Naive thymus-derived CD4-positive, alpha-beta T cell (primary cell): ENCODE measurements at regions not wholly inside any gene's neighbourhood (a gene's known extent, or its start where the extent isn't known, plus 50 kb on each side); places are given as distances from the start of the nearest gene placed in this dataset.
"Not testable (repeated sequence)": the region's sequence is repeated elsewhere in the genome, so short reads cannot be mapped to it uniquely, and the experiment has no call there.

Experiments
- ATAC-seq: fragments of 150-1000 bp; cut with Tn5 transposase; 2 replicates; pipeline ENCODE4 v1.10.0; 2021; ENCODE audit warnings: mild to moderate bottlenecking, moderate library complexity
- CTCF ChIA-PET: fragments of 350-600 bp; sonication (Branson Sonifier 250); formaldehyde crosslinking; loops from one replicate; lab custom pipeline; 2021; ENCODE audit warnings: antibody characterized with exemption; lab: Charles Lee
- POLR2A ChIA-PET: fragments of 350-600 bp; sonication (Branson Sonifier 250); formaldehyde crosslinking; loops from one replicate; lab custom pipeline; 2021; ENCODE audit warnings: antibody characterized with exemption, inconsistent platforms; lab: Charles Lee
- DNase-seq, 9 donors: peaks; one replicate each; pipeline versions ENCODE4 v3.0.0 to v3.0.0-alpha.2; 2020 to 2022; ENCODE audit warnings: mixed read lengths in 1 of 9
- H3K27ac ChIP-seq: one replicate; pipeline ENCODE4 v1.7.0; 2013; ENCODE audit warnings: mild to moderate bottlenecking, low read depth, low read length, moderate library complexity
- H3K27me3 ChIP-seq, 2 donors: one replicate each; pipeline ENCODE4 v1.7.0; 2013; ENCODE audit warnings: low read length in 2 of 2, mild to moderate bottlenecking in 2 of 2, moderate library complexity in 2 of 2; ENCODE audit not compliant: control insufficient read depth in 2 of 2, insufficient read depth in 2 of 2
- H3K36me3 ChIP-seq, 3 experiments: 1 replicate in 2 of 3; 2 replicates in 1 of 3; pipeline ENCODE4 v1.7.0; 2013; ENCODE audit warnings: low read length in 3 of 3, mild to moderate bottlenecking in 3 of 3, moderate library complexity in 1 of 3; ENCODE audit not compliant: insufficient read depth in 3 of 3, control insufficient read depth in 2 of 3
- H3K4me1 ChIP-seq, 2 donors: one replicate each; pipeline ENCODE4 v1.7.0; 2013; ENCODE audit warnings: low read length in 2 of 2, mild to moderate bottlenecking in 2 of 2, moderate library complexity in 1 of 2; ENCODE audit not compliant: control insufficient read depth in 2 of 2, insufficient read depth in 2 of 2
- H3K4me3 ChIP-seq: 2 replicates; pipeline ENCODE4 v1.7.0; 2013; ENCODE audit warnings: mild to moderate bottlenecking, low read length
- H3K9me3 ChIP-seq, 3 experiments: 1 replicate in 2 of 3; 2 replicates in 1 of 3; pipeline ENCODE4 v1.7.0; 2013; ENCODE audit warnings: low read length in 3 of 3; ENCODE audit not compliant: control insufficient read depth in 2 of 3
- H3K27ac Mint-ChIP-seq, 9 donors: one replicate each; pipeline ENCODE4 v1.8.0; 2020 to 2022; ENCODE audit warnings: mixed read lengths in 9 of 9, mild to moderate bottlenecking in 8 of 9, moderate library complexity in 5 of 9, inconsistent platforms in 2 of 9
- H3K27me3 Mint-ChIP-seq, 5 donors: one replicate each; pipeline ENCODE4 v1.8.0; 2021 to 2022; ENCODE audit warnings: mixed read lengths in 5 of 5, mild to moderate bottlenecking in 1 of 5
- H3K36me3 Mint-ChIP-seq, 5 donors: one replicate each; pipeline ENCODE4 v1.8.0; 2020 to 2022; ENCODE audit warnings: mixed read lengths in 5 of 5, mild to moderate bottlenecking in 3 of 5, inconsistent platforms in 1 of 5
- H3K4me1 Mint-ChIP-seq, 7 donors: one replicate each; pipeline ENCODE4 v1.8.0; 2020 to 2022; ENCODE audit warnings: mixed read lengths in 7 of 7, mild to moderate bottlenecking in 3 of 7, inconsistent platforms in 1 of 7
- H3K4me3 Mint-ChIP-seq, 10 donors: one replicate each; pipeline ENCODE4 v1.8.0; 2020 to 2022; ENCODE audit warnings: mild to moderate bottlenecking in 10 of 10, mixed read lengths in 10 of 10, moderate library complexity in 6 of 10, inconsistent platforms in 2 of 10
- H3K9me3 Mint-ChIP-seq, 11 donors: one replicate each; pipeline ENCODE4 v1.8.0; 2020 to 2022; ENCODE audit warnings: mixed read lengths in 11 of 11, mild to moderate bottlenecking in 4 of 11, inconsistent platforms in 1 of 11, moderate library complexity in 1 of 11
- intact Hi-C, 2 donors: fragments of 100-400 bp; cut with micrococcal nuclease; formaldehyde crosslinking; loops; one replicate each; pipeline ENCODE4 v1.15.1; 2023

- no peak for DNase-seq
- CTCF ChIA-PET, result no interaction called here
- no peak overlapping the region for H3K4me3 ChIP-seq
- Mint-ChIP-seq H3K9me3 (peaks cover 0 to 28% (median 3%) of the 10 kb centered on the region in 11 donors), H3K36me3 (peaks cover 0 to 3% (median 0%) of the 10 kb centered on the region in 5 donors), H3K27ac (peak overlapping the region in 1 of 9 donors; percentile 10), H3K27me3 (no peaks in the 10 kb centered on the region), H3K4me3 (no peak overlapping the region), H3K4me1 (peaks cover 0 to 15% (median 0%) of the 10 kb centered on the region in 7 donors)
- no peaks in the 10 kb centered on the region for H3K9me3 ChIP-seq
- H3K27ac ChIP-seq, result no peak overlapping the region
- no peaks in the 10 kb centered on the region for H3K36me3 ChIP-seq
- no peak for ATAC-seq
- no peaks in the 10 kb centered on the region for H3K4me1 ChIP-seq
- no peaks in the 10 kb centered on the region for H3K27me3 ChIP-seq
- intact Hi-C loops, result no loop called here
- POLR2A ChIA-PET, result no interaction called here
These were observed 106.4 kb downstream of the ZNF429 start for GRCh38 chr19:21611659-21612402.

GRCh38 chr19:21610787-21611186 is 105.4 kb downstream of the ZNF429 start:
- no peaks in the 10 kb centered on the region for H3K4me1 ChIP-seq
- H3K27me3 ChIP-seq, result no peaks in the 10 kb centered on the region
- ChIA-PET POLR2A (no interaction called here), CTCF (no interaction called here)
- DNase-seq (no peak), ATAC-seq (no peak)
- intact Hi-C loops, result no loop called here
- no peaks in the 10 kb centered on the region for H3K36me3 ChIP-seq
- H3K27ac ChIP-seq, result no peak overlapping the region
- H3K4me3 Mint-ChIP-seq, result no peak overlapping the region
- no peak overlapping the region for H3K4me3 ChIP-seq
- no peaks in the 10 kb centered on the region for H3K9me3 ChIP-seq
- H3K9me3 Mint-ChIP-seq, result peaks cover 0 to 28% (median 3%) of the 10 kb centered on the region in 11 donors
- H3K4me1 Mint-ChIP-seq, result peaks cover 0 to 15% (median 0%) of the 10 kb centered on the region in 7 donors
- no peaks in the 10 kb centered on the region for H3K27me3 Mint-ChIP-seq
- H3K27ac Mint-ChIP-seq, result no peak overlapping the region
- H3K36me3 Mint-ChIP-seq, result peaks cover 0 to 3% (median 0%) of the 10 kb centered on the region in 5 donors

- CTCF ChIA-PET, result no interaction called here
- intact Hi-C loops, result no loop called here
- Mint-ChIP-seq H3K36me3 (peaks cover 0 to 3% (median 0%) of the 10 kb centered on the region in 5 donors), H3K4me3 (peak overlapping the region in 1 of 10 donors; percentile 16), H3K9me3 (peaks cover 0 to 28% (median 3%) of the 10 kb centered on the region in 11 donors), H3K27ac (no peak overlapping the region), H3K4me1 (peaks cover 0 to 16% (median under 1%) of the 10 kb centered on the region in 7 donors), H3K27me3 (no peaks in the 10 kb centered on the region)
- no peaks in the 10 kb centered on the region for H3K4me1 ChIP-seq
- H3K27ac ChIP-seq, result no peak overlapping the region
- POLR2A ChIA-PET, result no interaction called here
- H3K36me3 ChIP-seq, result no peaks in the 10 kb centered on the region
- H3K27me3 ChIP-seq, result no peaks in the 10 kb centered on the region
- no peaks in the 10 kb centered on the region for H3K9me3 ChIP-seq
- ATAC-seq (no peak), DNase-seq (no peak)
- no peak overlapping the region for H3K4me3 ChIP-seq
These were observed 104.9 kb downstream of the ZNF429 start for GRCh38 chr19:21610341-21610740.

GRCh38 chr19:21608571-21608970 is 103.2 kb downstream of the ZNF429 start:
- CTCF ChIA-PET, result no interaction called here
- peaks cover 0 to 30% (median under 1%) of the 10 kb centered on the region in 11 donors for H3K9me3 Mint-ChIP-seq
- DNase-seq (no peak), ATAC-seq (no peak)
- no peaks in the 10 kb centered on the region for H3K27me3 Mint-ChIP-seq
- no peaks in the 10 kb centered on the region for H3K36me3 ChIP-seq
- H3K9me3 ChIP-seq, result no peaks in the 10 kb centered on the region
- H3K27ac ChIP-seq, result no peak overlapping the region
- peaks cover 0 to 9% of the 10 kb centered on the region in 2 donors for H3K4me1 ChIP-seq
- no peak overlapping the region for H3K27ac Mint-ChIP-seq
- peaks cover 16 to 33% (median 18%) of the 10 kb centered on the region in 7 donors for H3K4me1 Mint-ChIP-seq
- H3K27me3 ChIP-seq, result no peaks in the 10 kb centered on the region
- no peak overlapping the region for H3K4me3 Mint-ChIP-seq
- POLR2A ChIA-PET, result no interaction called here
- peaks cover 3 to 5% (median 4%) of the 10 kb centered on the region in 5 donors for H3K36me3 Mint-ChIP-seq
- intact Hi-C loops, result loop anchor here in 1 of 2 donors (10.0 kb wide), 1 partner anchor 156 kb away; the partner anchor contains the start of gene ZNF100
- H3K4me3 ChIP-seq, result no peak overlapping the region

- H3K9me3 Mint-ChIP-seq, result peaks cover 0 to 26% (median 0%) of the 10 kb centered on the region in 11 donors
- peaks cover 17 to 36% (median 27%) of the 10 kb centered on the region in 7 donors for H3K4me1 Mint-ChIP-seq
- H3K27me3 Mint-ChIP-seq, result no peaks in the 10 kb centered on the region
- Histone ChIP-seq H3K27me3 (no peaks in the 10 kb centered on the region), H3K9me3 (no peaks in the 10 kb centered on the region), H3K4me3 (no peak overlapping the region), H3K4me1 (peaks cover 0 to 9% of the 10 kb centered on the region in 2 donors), H3K36me3 (no peaks in the 10 kb centered on the region), H3K27ac (no peak overlapping the region)
- ChIA-PET POLR2A (no interaction called here), CTCF (interaction anchor here (1.0 kb wide), 1 partner anchor 101 kb away, joined by 3 read pairs; no protein-coding TSS in a partner anchor)
- no peak overlapping the region for H3K27ac Mint-ChIP-seq
- peaks cover 0 to 5% (median 4%) of the 10 kb centered on the region in 5 donors for H3K36me3 Mint-ChIP-seq
- intact Hi-C loops, result loop anchor here in 1 of 2 donors (10.0 kb wide), 1 partner anchor 157 kb away; the partner anchor contains the start of gene ZNF100
- ATAC-seq, result no peak
- H3K4me3 Mint-ChIP-seq, result no peak overlapping the region
- no peak for DNase-seq
These were observed 102.0 kb downstream of the ZNF429 start for GRCh38 chr19:21607449-21607848.

GRCh38 chr19:21607011-21607410 is 101.6 kb downstream of the ZNF429 start:
- H3K27ac ChIP-seq, H3K36me3 ChIP-seq, ATAC-seq, DNase-seq, H3K36me3 Mint-ChIP-seq, H3K27ac Mint-ChIP-seq, H3K27me3 Mint-ChIP-seq, H3K27me3 ChIP-seq, H3K4me1 ChIP-seq, POLR2A ChIA-PET, H3K9me3 ChIP-seq, H3K4me3 Mint-ChIP-seq, H3K4me3 ChIP-seq: not testable (repeated sequence)
- intact Hi-C loops, result loop anchor here in 1 of 2 donors (10.0 kb wide), 1 partner anchor 158 kb away; the partner anchor contains the start of gene ZNF100
- Mint-ChIP-seq H3K4me1 (peaks cover 17 to 33% (median 27%) of the 10 kb centered on the region in 7 donors), H3K9me3 (peaks cover 0 to 22% (median 0%) of the 10 kb centered on the region in 11 donors)
- CTCF ChIA-PET, result interaction anchor here (1.0 kb wide), 1 partner anchor 101 kb away, joined by 3 read pairs; no protein-coding TSS in a partner anchor
